Activated T-cell treated with anti-CD3 and anti-CD28 coated beads, Interleukin-2, amount 50 U/mL, for 72 hours (primary cell): ENCODE measurements at regions not wholly inside any gene's neighbourhood (a gene's known extent, or its start where the extent isn't known, plus 50 kb on each side); places are given as distances from the start of the nearest gene placed in this dataset.

ENCODE experiments used
- ATAC-seq, 2 donors: fragments of 150-1000 bp; cut with Tn5 transposase; replicated peaks in 1 of 2; 2 replicates each; pipeline ENCODE4 v1.10.0; 2021; ENCODE audit warnings: moderate library complexity in 2 of 2, mild to moderate bottlenecking in 1 of 2
- DNase-seq, 2 donors: peaks; one replicate each; pipeline ENCODE4 v3.0.0; 2021 to 2022; ENCODE audit warnings: mixed read lengths in 1 of 2
- H3K27ac Mint-ChIP-seq: one replicate; pipeline ENCODE4 v1.8.0; 2022; ENCODE audit warnings: mild to moderate bottlenecking, moderate library complexity, mixed read lengths
- H3K27me3 Mint-ChIP-seq: one replicate; pipeline ENCODE4 v1.8.0; 2022; ENCODE audit warnings: low read depth, mixed read lengths
- H3K36me3 Mint-ChIP-seq, 2 donors: one replicate each; pipeline ENCODE4 v1.8.0; 2022; ENCODE audit warnings: mixed read lengths in 2 of 2, mild to moderate bottlenecking in 1 of 2; ENCODE audit not compliant: insufficient read depth in 2 of 2
- H3K4me1 Mint-ChIP-seq: one replicate; pipeline ENCODE4 v1.8.0; 2022; ENCODE audit warnings: low read depth, mixed read lengths
- H3K4me3 Mint-ChIP-seq, 2 donors: one replicate each; pipeline ENCODE4 v1.8.0; 2022; ENCODE audit warnings: mild to moderate bottlenecking in 2 of 2, mixed read lengths in 2 of 2, moderate library complexity in 2 of 2
- H3K9me3 Mint-ChIP-seq, 2 donors: one replicate each; pipeline ENCODE4 v1.8.0; 2022; ENCODE audit warnings: mixed read lengths in 2 of 2

DNA sequence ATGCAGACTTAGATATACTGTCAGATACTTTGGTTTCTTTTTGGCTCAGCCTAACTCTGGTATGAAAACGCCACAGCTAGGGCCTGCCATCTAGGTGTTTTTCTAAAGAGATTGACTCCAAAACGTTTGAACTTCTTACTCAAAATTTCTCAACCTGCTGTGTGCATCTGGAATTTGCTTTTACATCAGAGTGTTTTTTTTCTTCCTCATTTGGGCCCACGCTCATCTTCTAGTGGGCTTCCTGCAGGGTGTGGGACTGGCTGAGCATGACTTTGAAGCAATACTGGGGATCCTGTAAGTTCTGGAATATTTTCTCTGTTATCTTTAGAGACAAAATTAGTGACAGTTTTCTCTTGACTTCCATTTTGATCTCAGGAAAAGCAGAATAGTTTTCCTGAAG is 117.8 kb downstream of the NR1D2 start:
- Mint-ChIP-seq H3K9me3 (peaks cover 0 to 1% of the 10 kb centered on the region in 2 donors), H3K4me3 (no peak overlapping the region), H3K27ac (no peak overlapping the region), H3K27me3 (peaks cover 9% of the 10 kb centered on the region), H3K4me1 (no peaks in the 10 kb centered on the region), H3K36me3 (no peaks in the 10 kb centered on the region)
- ATAC-seq (no peak), DNase-seq (no peak)
